Heart left ventricle (tissue), 13 donors: ENCODE measurements at regions not wholly inside any gene's neighbourhood (a gene's known extent, or its start where the extent isn't known, plus 50 kb on each side); places are given as distances from the start of the nearest gene placed in this dataset.

Experiments
- CTCF ChIP-seq, 12 donors: fragments of 200-600 bp; sonication (generic) in 4 of 12; IDR thresholded peaks; one replicate each; pipeline versions ENCODE4 v1.5.0 to v1.8.0; 2018 to 2022; ENCODE audit warnings: antibody characterized with exemption in 12 of 12, mild to moderate bottlenecking in 5 of 12
- POLR2A ChIP-seq, 2 donors: fragments of 450-650 bp; IDR thresholded peaks; one replicate each; pipeline ENCODE4 v1.6.1; 2017; ENCODE audit warnings: antibody characterized with exemption in 2 of 2, mild to moderate bottlenecking in 2 of 2, moderate library complexity in 2 of 2
- donor health status: ischemic (EF 13 %, LVEDD 7.1; RV severe dilation, severe dysfunction).
- donor health status: DM: no; HTN: yes; CAD: no.
- donor health status: DM: no; HTN: no; CAD: no.
- donor health status: ischemic (EF 25% LVEDD 6.9; RV normal size, moderate dysfunction).
- donor health status: ischemic (EF 25% LVEDD 5.7; RV mildly dilated, moderate dysfunction).
- donor health status: ischemic (EF 35%, LVEDD 5.7; RV mildly dilated, moderate dysfunction).
- donor health status: nonischemic (EF 11% LVEDD 7.7; RV severe dilation, severe dysfunction).
- donor health status: DM: yes; HTN: yes; CAD: no.
- donor health status: PGD.
- donor health status: ischemic (EF 29% LVEDD 5.4; RV normal size, mild dysfunction).
- donor health status: nonischemic (EF 23%, LVEDD 6.1; RV moderate dilation, normal function).

- no peak for TF ChIP-seq CTCF (IDR thresholded peaks at IDR 0.05)
- no peak for TF ChIP-seq POLR2A (IDR thresholded peaks at IDR 0.05)
Measured at GRCh38 chr6:9420316-9421015, 985.1 kb upstream of the SLC35B3 start.
